Testis (tissue), 2 donors: ENCODE measurements at regions not wholly inside any gene's neighbourhood (a gene's known extent, or its start where the extent isn't known, plus 50 kb on each side); places are given as distances from the start of the nearest gene placed in this dataset.

Experiments
- DNase-seq: peaks from one replicate; pipeline ENCODE4 v3.0.0-alpha.2; 2019
- H3K27ac ChIP-seq, 2 donors: fragments of 200-600 bp; sonication (generic); one replicate each; pipeline ENCODE4 v1.5.1; 2019
- H3K27me3 ChIP-seq: fragments of 200-600 bp; sonication (generic); one replicate; pipeline ENCODE4 v1.5.1; 2019
- H3K36me3 ChIP-seq: fragments of 200-600 bp; sonication (generic); one replicate; pipeline ENCODE4 v1.5.1; 2017; ENCODE audit warnings: low read depth; ENCODE audit errors: missing control alignments
- H3K4me1 ChIP-seq: fragments of 200-600 bp; sonication (generic); one replicate; pipeline ENCODE4 v1.5.1; 2019
- H3K4me3 ChIP-seq, 2 donors: fragments of 200-600 bp; sonication (generic); one replicate each; pipeline ENCODE4 v1.5.1; 2017 to 2019
- H3K9me3 ChIP-seq: fragments of 200-600 bp; sonication (generic); one replicate; pipeline ENCODE4 v1.5.1; 2017
- POLR2A ChIP-seq: fragments of 450-650 bp; IDR thresholded peaks from one replicate; pipeline ENCODE4 v1.6.1; 2017; ENCODE audit warnings: antibody characterized with exemption, mild to moderate bottlenecking, moderate library complexity
- WGBS, 2 donors: methylation state at CpG; one replicate each; pipeline ENCODE4 v1.1.5; 2018; 5-methylcytosine and 5-hydroxymethylcytosine counted together
- intact Hi-C: fragments of 100-400 bp; cut with DNase I; formaldehyde crosslinking; loops from one replicate; pipeline ENCODE4 v1.15.1; 2023; ENCODE audit warnings: low total_unique reads
- TF ChIP-seq, protein P1 (sequence below), 3 experiments: fragments of 450-650 bp in 2 of 3; fragments of 200-600 bp in 1 of 3; sonication (generic) in 1 of 3; IDR thresholded peaks; one replicate each; pipeline ENCODE4 v1.5.1; 2016 to 2019; ENCODE audit warnings: antibody characterized with exemption in 3 of 3, mild to moderate bottlenecking in 2 of 3, moderate library complexity in 1 of 3

DNA sequence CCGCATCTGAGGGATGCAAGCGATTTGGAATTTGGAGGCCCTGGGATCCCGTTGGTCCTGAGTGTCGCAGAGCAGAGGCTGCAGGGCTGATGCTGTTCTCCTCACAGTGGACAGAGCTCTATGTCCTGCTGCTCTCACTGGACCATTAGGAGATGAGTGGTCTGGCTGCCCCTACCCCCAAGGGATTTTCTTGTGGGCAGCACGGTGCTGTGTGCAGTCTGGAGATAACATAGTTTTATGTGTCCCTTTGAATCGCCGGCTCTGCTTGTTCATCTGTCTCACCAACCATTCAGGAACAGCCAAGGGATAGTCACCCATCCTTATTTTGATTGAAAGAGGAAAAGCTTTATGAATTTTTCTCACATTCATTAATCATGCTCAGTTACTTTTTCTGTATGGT lies 49.9 kb downstream of the CHRM3 start:
- no peak for DNase-seq
- Histone ChIP-seq H3K27me3 (no peaks in the 10 kb centered on the region), H3K4me1 (no peaks in the 10 kb centered on the region), H3K36me3 (no peaks in the 10 kb centered on the region), H3K27ac (no peak overlapping the region), H3K9me3 (no peaks in the 10 kb centered on the region), H3K4me3 (no peak overlapping the region)
- WGBS, 2 donors, result 71 to 86% methylated on average over 7 of the region's 7 CpGs
- TF ChIP-seq, protein P1, sequence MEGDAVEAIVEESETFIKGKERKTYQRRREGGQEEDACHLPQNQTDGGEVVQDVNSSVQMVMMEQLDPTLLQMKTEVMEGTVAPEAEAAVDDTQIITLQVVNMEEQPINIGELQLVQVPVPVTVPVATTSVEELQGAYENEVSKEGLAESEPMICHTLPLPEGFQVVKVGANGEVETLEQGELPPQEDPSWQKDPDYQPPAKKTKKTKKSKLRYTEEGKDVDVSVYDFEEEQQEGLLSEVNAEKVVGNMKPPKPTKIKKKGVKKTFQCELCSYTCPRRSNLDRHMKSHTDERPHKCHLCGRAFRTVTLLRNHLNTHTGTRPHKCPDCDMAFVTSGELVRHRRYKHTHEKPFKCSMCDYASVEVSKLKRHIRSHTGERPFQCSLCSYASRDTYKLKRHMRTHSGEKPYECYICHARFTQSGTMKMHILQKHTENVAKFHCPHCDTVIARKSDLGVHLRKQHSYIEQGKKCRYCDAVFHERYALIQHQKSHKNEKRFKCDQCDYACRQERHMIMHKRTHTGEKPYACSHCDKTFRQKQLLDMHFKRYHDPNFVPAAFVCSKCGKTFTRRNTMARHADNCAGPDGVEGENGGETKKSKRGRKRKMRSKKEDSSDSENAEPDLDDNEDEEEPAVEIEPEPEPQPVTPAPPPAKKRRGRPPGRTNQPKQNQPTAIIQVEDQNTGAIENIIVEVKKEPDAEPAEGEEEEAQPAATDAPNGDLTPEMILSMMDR (IDR thresholded peaks at IDR 0.05), result no peak
- no peak for TF ChIP-seq POLR2A
- intact Hi-C loops, result no loop called here

GRCh38 chr1:239437822-239438221 lies 51.5 kb downstream of the CHRM3 start:
- no peaks in the 10 kb centered on the region for H3K36me3 ChIP-seq
- TF ChIP-seq, protein P1 (IDR thresholded peaks at IDR 0.05), result no peak
- no peak for TF ChIP-seq POLR2A
- no peak overlapping the region for H3K4me3 ChIP-seq
- no peaks in the 10 kb centered on the region for H3K27me3 ChIP-seq
- H3K27ac ChIP-seq, result no peak overlapping the region
- intact Hi-C loops, result no loop called here
- no peak for DNase-seq
- no peaks in the 10 kb centered on the region for H3K9me3 ChIP-seq
- no peaks in the 10 kb centered on the region for H3K4me1 ChIP-seq

DNA sequence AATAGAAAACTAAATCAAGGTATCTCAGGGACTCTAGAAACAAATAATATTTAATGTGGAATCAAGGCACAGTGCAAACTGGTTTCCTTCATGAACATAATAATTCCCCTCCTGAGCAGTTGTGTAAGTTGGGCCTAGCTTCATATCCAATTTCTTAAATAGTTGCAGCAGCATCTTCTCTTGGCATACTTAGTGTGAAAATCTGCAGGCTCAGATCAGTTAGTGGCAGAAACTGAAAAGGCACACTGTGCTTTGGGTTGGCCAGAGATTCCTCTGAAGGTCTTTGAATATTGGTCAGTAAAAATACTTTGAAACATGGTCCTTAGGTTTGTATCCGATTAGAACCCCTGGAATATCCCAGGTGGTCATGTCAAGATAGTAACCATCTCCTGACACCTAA lies 52.5 kb downstream of the CHRM3 start:
- H3K4me1 ChIP-seq, result no peaks in the 10 kb centered on the region
- no peaks in the 10 kb centered on the region for H3K9me3 ChIP-seq
- DNase-seq, result no peak
- 85 to 100% methylated on average over 1 of the region's 1 CpG for WGBS, 2 donors
- no peak for TF ChIP-seq POLR2A
- TF ChIP-seq, protein P1 (IDR thresholded peaks at IDR 0.05), result no peak
- intact Hi-C loops, result no loop called here
- H3K27me3 ChIP-seq, result no peaks in the 10 kb centered on the region
- no peak overlapping the region for H3K27ac ChIP-seq
- H3K36me3 ChIP-seq, result no peaks in the 10 kb centered on the region
- no peak overlapping the region for H3K4me3 ChIP-seq

DNA sequence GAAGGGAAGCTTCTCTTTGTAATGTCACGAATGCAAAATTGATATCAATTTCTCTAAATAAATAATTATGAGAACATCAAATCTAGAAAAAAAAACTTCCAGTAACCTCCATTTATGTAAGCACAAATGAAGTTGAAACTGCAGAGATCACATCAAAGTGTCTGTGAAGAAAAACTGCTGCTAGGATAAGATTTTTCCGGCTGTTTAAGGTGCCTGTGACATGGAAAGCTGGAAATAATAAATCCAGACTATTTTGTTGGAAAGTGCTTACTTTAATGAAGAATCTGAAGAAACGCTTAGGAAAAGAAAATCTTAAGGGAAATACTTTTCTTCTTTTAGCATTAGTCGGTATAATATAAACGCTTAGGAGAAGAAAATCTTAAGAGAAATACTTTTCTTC lies 57.0 kb downstream of the CHRM3 start:
- no peak overlapping the region for H3K4me3 ChIP-seq
- H3K27ac ChIP-seq, result no peak overlapping the region
- no peaks in the 10 kb centered on the region for H3K4me1 ChIP-seq
- WGBS, 2 donors, result 73 to 82% methylated on average over 5 of the region's 5 CpGs
- H3K9me3 ChIP-seq, result no peaks in the 10 kb centered on the region
- TF ChIP-seq, protein P1 (IDR thresholded peaks at IDR 0.05), result no peak
- TF ChIP-seq POLR2A, result no peak
- no peak for DNase-seq
- H3K36me3 ChIP-seq, result no peaks in the 10 kb centered on the region
- intact Hi-C loops, result no loop called here
- no peaks in the 10 kb centered on the region for H3K27me3 ChIP-seq

DNA sequence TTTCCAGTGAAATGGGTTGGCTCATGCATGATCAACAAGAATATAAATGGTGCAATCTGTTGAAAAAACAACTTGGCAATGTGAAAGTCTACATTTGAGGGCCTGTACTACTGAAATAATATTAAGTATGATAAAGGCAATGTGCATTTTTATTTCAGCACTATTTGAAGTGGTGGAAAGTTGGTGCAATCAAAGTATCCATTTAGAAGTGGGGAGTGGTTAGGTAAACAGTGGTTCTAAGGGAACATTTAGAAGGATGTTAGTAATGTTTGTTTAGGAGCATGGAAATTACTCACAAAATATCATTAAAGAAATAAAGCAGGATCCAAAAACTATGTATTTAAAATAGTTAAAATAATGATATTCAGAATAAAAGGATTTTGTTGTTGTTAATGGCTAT lies 60.2 kb downstream of the CHRM3 start:
- intact Hi-C loops, result no loop called here
- Histone ChIP-seq H3K27ac (no peak overlapping the region), H3K9me3 (no peaks in the 10 kb centered on the region), H3K4me3 (no peak overlapping the region), H3K27me3 (no peaks in the 10 kb centered on the region), H3K4me1 (no peaks in the 10 kb centered on the region), H3K36me3 (no peaks in the 10 kb centered on the region)
- no peak for DNase-seq
- TF ChIP-seq, protein P1 (IDR thresholded peaks at IDR 0.05), result no peak
- TF ChIP-seq POLR2A, result no peak
